Lower leg skin (tissue), 4 donors: ENCODE measurements at regions not wholly inside any gene's neighbourhood (a gene's known extent, or its start where the extent isn't known, plus 50 kb on each side); places are given as distances from the start of the nearest gene placed in this dataset.

ENCODE experiments used
- DNase-seq, 2 donors: peaks; one replicate each; pipeline ENCODE4 v3.0.0-alpha.2; 2019; ENCODE audit warnings: low spot score in 2 of 2
- H3K4me3 ChIP-seq: fragments of 200-600 bp; sonication (generic); 2 replicates; pipeline ENCODE4 v1.5.1; 2017; ENCODE audit warnings: mild to moderate bottlenecking, low read depth; ENCODE audit not compliant: poor library complexity, severe bottlenecking
- POLR2A ChIP-seq, 2 donors: fragments of 450-650 bp; IDR thresholded peaks; one replicate each; pipeline ENCODE4 v1.6.1; 2016 to 2017; ENCODE audit warnings: antibody characterized with exemption in 2 of 2, mild to moderate bottlenecking in 1 of 2, moderate library complexity in 1 of 2
- WGBS, 2 donors: methylation state at CpG; one replicate each; pipeline ENCODE4 v1.1.5; 2018; 5-methylcytosine and 5-hydroxymethylcytosine counted together
- intact Hi-C: fragments of 100-400 bp; cut with DNase I; formaldehyde crosslinking; loops from one replicate; pipeline ENCODE4 v1.15.0; 2023; ENCODE audit warnings: low total_unique reads
- TF ChIP-seq, protein P1 (sequence below), 3 donors: fragments of 450-650 bp; IDR thresholded peaks; one replicate each; pipeline ENCODE4 v1.5.1; 2016; ENCODE audit warnings: antibody characterized with exemption in 3 of 3, mild to moderate bottlenecking in 3 of 3, moderate library complexity in 2 of 3

DNA sequence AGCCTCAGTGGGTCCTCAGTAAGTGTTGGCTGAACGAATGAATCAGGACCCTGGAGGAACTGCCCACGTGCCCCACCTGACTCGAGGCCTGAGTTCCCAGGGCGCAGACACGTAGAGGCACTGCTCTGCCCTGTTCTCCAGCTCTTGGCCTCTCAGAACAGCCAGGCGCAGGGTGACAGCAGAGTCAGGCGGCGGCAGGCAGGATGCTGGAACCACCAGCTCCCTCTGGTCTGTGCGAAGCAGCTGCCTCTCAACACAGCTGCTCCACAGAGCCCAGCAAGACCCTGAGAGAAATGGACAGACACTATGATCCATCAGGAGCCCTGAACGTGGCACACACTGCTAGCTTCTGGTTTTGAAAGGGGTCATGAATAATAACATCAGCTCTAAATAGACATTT lies 53.1 kb upstream of the BCO1 start:
- 81 to 89% methylated on average over 10 of the region's 10 CpGs for WGBS, 2 donors
- intact Hi-C loops: no loop called here
- TF ChIP-seq, protein P1, sequence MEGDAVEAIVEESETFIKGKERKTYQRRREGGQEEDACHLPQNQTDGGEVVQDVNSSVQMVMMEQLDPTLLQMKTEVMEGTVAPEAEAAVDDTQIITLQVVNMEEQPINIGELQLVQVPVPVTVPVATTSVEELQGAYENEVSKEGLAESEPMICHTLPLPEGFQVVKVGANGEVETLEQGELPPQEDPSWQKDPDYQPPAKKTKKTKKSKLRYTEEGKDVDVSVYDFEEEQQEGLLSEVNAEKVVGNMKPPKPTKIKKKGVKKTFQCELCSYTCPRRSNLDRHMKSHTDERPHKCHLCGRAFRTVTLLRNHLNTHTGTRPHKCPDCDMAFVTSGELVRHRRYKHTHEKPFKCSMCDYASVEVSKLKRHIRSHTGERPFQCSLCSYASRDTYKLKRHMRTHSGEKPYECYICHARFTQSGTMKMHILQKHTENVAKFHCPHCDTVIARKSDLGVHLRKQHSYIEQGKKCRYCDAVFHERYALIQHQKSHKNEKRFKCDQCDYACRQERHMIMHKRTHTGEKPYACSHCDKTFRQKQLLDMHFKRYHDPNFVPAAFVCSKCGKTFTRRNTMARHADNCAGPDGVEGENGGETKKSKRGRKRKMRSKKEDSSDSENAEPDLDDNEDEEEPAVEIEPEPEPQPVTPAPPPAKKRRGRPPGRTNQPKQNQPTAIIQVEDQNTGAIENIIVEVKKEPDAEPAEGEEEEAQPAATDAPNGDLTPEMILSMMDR (IDR thresholded peaks at IDR 0.05): no peak
- no peak for TF ChIP-seq POLR2A (IDR thresholded peaks at IDR 0.05)

GRCh38 chr16:81181013-81181720 lies 57.3 kb upstream of the BCO1 start:
- intact Hi-C loops: no loop called here
- no peak for TF ChIP-seq POLR2A (IDR thresholded peaks at IDR 0.05)
- TF ChIP-seq, protein P1 (IDR thresholded peaks at IDR 0.05): no peak
- H3K4me3 ChIP-seq: no peak overlapping the region
- peak; percentile 93 to 97 for DNase-seq
- 14 to 20% methylated on average over 13 of the region's 13 CpGs for WGBS, 2 donors

More for the DNA sequence above, 53.1 kb upstream of the BCO1 start:
- no peak overlapping the region for H3K4me3 ChIP-seq
- no peak for DNase-seq

DNA sequence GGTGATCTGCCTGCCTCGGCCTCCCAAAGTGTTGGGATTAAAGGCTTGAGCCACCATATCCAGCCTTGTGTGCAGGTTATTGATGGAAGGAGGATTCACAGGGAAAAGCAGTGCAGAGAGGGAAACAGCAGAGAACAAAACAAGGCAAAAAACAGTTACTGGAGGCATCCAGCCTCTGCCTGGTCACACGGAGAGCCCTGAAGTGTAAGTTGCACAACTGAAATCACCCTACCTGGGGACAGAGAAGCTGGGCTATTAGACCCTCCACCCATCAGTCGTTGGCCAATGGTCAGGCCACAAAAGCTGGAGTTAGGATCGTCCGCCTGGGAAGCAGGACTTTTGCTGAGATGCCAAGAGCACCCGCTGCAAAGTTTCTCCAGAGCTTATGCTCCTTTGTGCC lies 57.9 kb upstream of the BCO1 start:
- DNase-seq: no peak
- no peak overlapping the region for H3K4me3 ChIP-seq
- 53 to 54% methylated on average over 6 of the region's 6 CpGs for WGBS, 2 donors
- TF ChIP-seq, protein P1 (IDR thresholded peaks at IDR 0.05): no peak
- TF ChIP-seq POLR2A (IDR thresholded peaks at IDR 0.05): no peak
- intact Hi-C loops: no loop called here

GRCh38 chr16:81179219-81179618 lies 59.3 kb upstream of the BCO1 start:
- TF ChIP-seq POLR2A (IDR thresholded peaks at IDR 0.05): no peak
- TF ChIP-seq, protein P1 (IDR thresholded peaks at IDR 0.05): no peak
- 91 to 92% methylated on average over 7 of the region's 7 CpGs for WGBS, 2 donors
- intact Hi-C loops: no loop called here
- no peak overlapping the region for H3K4me3 ChIP-seq
- no peak for DNase-seq

GRCh38 chr16:81175325-81175891 lies 63.1 kb upstream of the BCO1 start:
- intact Hi-C loops: no loop called here
- TF ChIP-seq, protein P1 (IDR thresholded peaks at IDR 0.05): no peak
- TF ChIP-seq POLR2A (IDR thresholded peaks at IDR 0.05): no peak
- 59 to 75% methylated on average over 7 of the region's 7 CpGs for WGBS, 2 donors
- H3K4me3 ChIP-seq: no peak overlapping the region
- DNase-seq: no peak
